IMR-90 (cell line): ENCODE measurements at regions not wholly inside any gene's neighbourhood (a gene's known extent, or its start where the extent isn't known, plus 50 kb on each side); places are given as distances from the start of the nearest gene placed in this dataset.

ENCODE experiments used
- ATAC-seq: fragments of 200-7000 bp; cut with Tn5 transposase; 2 replicates; pipeline ENCODE4 v1.9.1; 2020; ENCODE audit warnings: low read depth, mild to moderate bottlenecking, moderate library complexity
- BruUV-seq: library from RNA; stranded (reverse); fragments of 400-500 nt; replicated peaks from 2 replicates; lab custom pipeline; 2021; lab: Mats Ljungman, UMichigan
- CTCF ChIA-PET: fragments of 300-600 bp; formaldehyde crosslinking; extraction: SDS; loops from one replicate; lab custom pipeline; 2021; ENCODE audit warnings: antibody characterized with exemption; lab: Yijun Ruan, JAX
- POLR2A ChIA-PET: fragments of 300-600 bp; sonication (Branson Sonifier 250); formaldehyde crosslinking; loops from one replicate; lab custom pipeline; 2022; ENCODE audit warnings: antibody characterized with exemption; ENCODE audit not compliant: unreplicated experiment; lab: Charles Lee
- DNase-seq: peaks from one replicate; pipeline ENCODE4 v3.0.0; 2013
- H2AFZ ChIP-seq: replicated peaks from 2 replicates; pipeline ENCODE3; 2013; ENCODE audit warnings: low read length, mild to moderate bottlenecking; ENCODE audit not compliant: poor library complexity
- H2AK5ac ChIP-seq: 2 replicates; pipeline ENCODE4 v1.6.1; 2013; ENCODE audit warnings: low read depth, low read length, inconsistent platforms
- H2AK9ac ChIP-seq: replicated peaks from 2 replicates; pipeline ENCODE3; 2013; ENCODE audit warnings: mild to moderate bottlenecking, low read depth, low read length, moderate library complexity; ENCODE audit not compliant: poor library complexity
- H2BK120ac ChIP-seq: 2 replicates; pipeline ENCODE4 v1.6.1; 2013; ENCODE audit warnings: low read depth, low read length, inconsistent platforms
- H2BK15ac ChIP-seq: 3 replicates; pipeline ENCODE4 v1.6.1; 2013; ENCODE audit warnings: low read depth, low read length, inconsistent platforms
- H2BK20ac ChIP-seq: 2 replicates; pipeline ENCODE4 v1.6.1; 2013; ENCODE audit warnings: low read depth, mild to moderate bottlenecking, inconsistent platforms, low read length, moderate library complexity
- H2BK5ac ChIP-seq: 2 replicates; pipeline ENCODE4 v1.6.1; 2013; ENCODE audit warnings: mild to moderate bottlenecking, low read depth, low read length, inconsistent platforms; ENCODE audit not compliant: poor library complexity, severe bottlenecking
- H3K14ac ChIP-seq: replicated peaks from 2 replicates; pipeline ENCODE4 v1.6.1; 2013; ENCODE audit warnings: low read depth, low read length, inconsistent platforms
- H3K18ac ChIP-seq: 2 replicates; pipeline ENCODE4 v1.6.1; 2013; ENCODE audit warnings: low read depth, low read length, control low read depth
- H3K23ac ChIP-seq: 2 replicates; pipeline ENCODE4 v1.6.1; 2013; ENCODE audit warnings: low read depth, low read length, inconsistent platforms
- H3K27ac ChIP-seq: 2 replicates; pipeline ENCODE4 v1.5.1; 2013; ENCODE audit warnings: mild to moderate bottlenecking, control low read depth, low read length; ENCODE audit not compliant: insufficient read depth
- H3K27me3 ChIP-seq: 2 replicates; pipeline ENCODE4 v1.6.1; 2013; ENCODE audit warnings: low read length; ENCODE audit not compliant: control insufficient read depth, insufficient read depth
- H3K36me3 ChIP-seq: 2 replicates; pipeline ENCODE4 v1.6.1; 2013; ENCODE audit warnings: low read length, mixed read lengths; ENCODE audit not compliant: control insufficient read depth, insufficient read depth
- H3K4ac ChIP-seq: 2 replicates; pipeline ENCODE4 v1.6.1; 2013; ENCODE audit warnings: low read depth, low read length, inconsistent platforms
- H3K4me1 ChIP-seq: 2 replicates; pipeline ENCODE4 v1.6.1; 2013; ENCODE audit warnings: low read length, mixed read lengths; ENCODE audit not compliant: control insufficient read depth, insufficient read depth
- H3K4me2 ChIP-seq: 2 replicates; pipeline ENCODE4 v1.6.1; 2013; ENCODE audit warnings: low read depth, mild to moderate bottlenecking, control low read depth, low read length, moderate library complexity
- H3K4me3 ChIP-seq: 2 replicates; pipeline ENCODE4 v1.5.1; 2013; ENCODE audit warnings: low read depth, mild to moderate bottlenecking, control low read depth, low read length, moderate library complexity; ENCODE audit not compliant: insufficient read depth
- H3K56ac ChIP-seq: 2 replicates; pipeline ENCODE4 v1.6.1; 2013; ENCODE audit warnings: low read length, inconsistent platforms; ENCODE audit not compliant: insufficient read depth; ENCODE audit errors: extremely low read depth
- H3K79me1 ChIP-seq, 2 experiments: 2 replicates each; pipeline ENCODE4 v1.6.1; 2013; ENCODE audit warnings: low read length in 2 of 2, inconsistent platforms in 1 of 2, low read depth in 1 of 2
- H3K9ac ChIP-seq: 2 replicates; pipeline ENCODE4 v1.6.1; 2013; ENCODE audit warnings: low read depth, low read length, control low read depth
- H3K9me1 ChIP-seq: 2 replicates; pipeline ENCODE4 v1.6.1; 2013; ENCODE audit warnings: low read length, inconsistent platforms; ENCODE audit not compliant: insufficient read depth
- H3K9me3 ChIP-seq: 2 replicates; pipeline ENCODE4 v1.6.1; 2013; ENCODE audit warnings: low read length; ENCODE audit not compliant: control insufficient read depth, insufficient read depth
- H4K20me1 ChIP-seq: 2 replicates; pipeline ENCODE4 v1.6.1; 2013; ENCODE audit warnings: low read length, inconsistent platforms; ENCODE audit not compliant: insufficient read depth
- H4K5ac ChIP-seq: 2 replicates; pipeline ENCODE4 v1.6.1; 2013; ENCODE audit warnings: mild to moderate bottlenecking, low read depth, low read length, control low read depth
- H4K8ac ChIP-seq, 2 experiments: 2 replicates each; pipeline ENCODE4 v1.6.1; 2013; ENCODE audit warnings: low read depth in 2 of 2, low read length in 2 of 2, control low read depth in 1 of 2, inconsistent platforms in 1 of 2
- H4K91ac ChIP-seq: 2 replicates; pipeline ENCODE4 v1.6.1; 2013; ENCODE audit warnings: low read depth, low read length, inconsistent platforms; ENCODE audit not compliant: insufficient read depth
- BHLHE40 ChIP-seq: fragments of 150-350 bp; IDR thresholded peaks from 2 replicates; pipeline ENCODE4 v1.6.1; 2016; ENCODE audit warnings: mild to moderate bottlenecking, low read depth, low read length
- CEBPB ChIP-seq: IDR thresholded peaks from 2 replicates; pipeline ENCODE4 v1.6.1; 2012; ENCODE audit warnings: low read depth, low read length, improper control_type of control experiment
- ELK1 ChIP-seq: fragments of 150-350 bp; IDR thresholded peaks from 2 replicates; pipeline ENCODE4 v1.6.1; 2016; ENCODE audit warnings: low read depth, mild to moderate bottlenecking, low read length, moderate library complexity, borderline replicate concordance
- NFE2L2 ChIP-seq: fragments of 150-350 bp; IDR thresholded peaks from 2 replicates; pipeline ENCODE4 v1.6.1; 2016; ENCODE audit warnings: low read depth, mild to moderate bottlenecking, low read length
- POLR2A ChIP-seq: IDR thresholded peaks from 2 replicates; pipeline ENCODE4 v1.6.1; 2012; ENCODE audit warnings: mild to moderate bottlenecking, low read depth, low read length
- RAD21 ChIP-seq: IDR thresholded peaks from 2 replicates; pipeline ENCODE4 v1.6.1; 2012; ENCODE audit warnings: low read length, improper control_type of control experiment
- RFX5 ChIP-seq: IDR thresholded peaks from 2 replicates; pipeline ENCODE4 v1.8.0; 2012; ENCODE audit warnings: low read depth, mild to moderate bottlenecking, low read length, moderate library complexity
- SMC3 ChIP-seq: fragments of 150-350 bp; IDR thresholded peaks from 2 replicates; pipeline ENCODE4 v1.6.1; 2016; ENCODE audit warnings: low read depth, mild to moderate bottlenecking, antibody characterized with exemption, low read length, moderate library complexity
- WGBS, 2 experiments: methylation state at CpG; one replicate each; pipeline versions ENCODE4 v1.1.5 to v1.1.7; 2013; ENCODE audit warnings: missing lambda C conversion rate in 2 of 2; ENCODE audit not compliant: insufficient read length in 1 of 2; ENCODE audit errors: extremely low coverage in 2 of 2; 5-methylcytosine and 5-hydroxymethylcytosine counted together
- dilution Hi-C: fragments of 300-500 bp; cut with HindIII; formaldehyde crosslinking; loops from one replicate; pipeline ENCODE4 v1.14.3; 2018; ENCODE audit warnings: low sequenced_read_pairs; ENCODE audit not compliant: unreplicated experiment
- in situ Hi-C: fragments of 300-500 bp; cut with MboI; formaldehyde crosslinking; loops from 3 replicates; pipeline ENCODE4 v1.14.3; 2019; ENCODE audit warnings: low sequenced_read_pairs, inconsistent platforms, mixed read lengths
- intact Hi-C: fragments of 100-400 bp; cut with micrococcal nuclease; formaldehyde crosslinking; loops from 2 replicates; pipeline ENCODE4 v1.10.0; 2022
- TF ChIP-seq, protein P1 (sequence below): conservative IDR thresholded peaks from 2 replicates; pipeline ENCODE4 v1.5.1; 2012; ENCODE audit warnings: mild to moderate bottlenecking, low read depth, low read length, improper control_type of control experiment

DNA sequence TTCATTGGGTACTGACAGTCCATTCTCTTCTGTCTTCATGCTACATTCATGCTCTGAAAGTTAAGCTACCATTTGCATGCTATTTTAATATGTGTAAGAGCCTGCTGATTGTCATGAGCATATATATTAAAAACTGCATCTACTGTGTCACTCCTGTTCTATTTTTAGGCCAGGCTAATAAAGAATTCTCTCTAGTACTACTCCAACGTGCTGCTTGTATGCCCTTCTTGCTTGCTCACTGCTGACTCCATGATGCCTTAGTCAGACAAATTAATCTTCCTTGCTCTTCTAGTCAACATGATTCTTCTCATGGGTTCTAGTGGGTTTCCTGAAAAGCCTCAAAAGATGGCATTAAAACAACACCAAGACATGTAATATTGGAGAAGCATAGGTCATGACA, 1600.1 kb downstream of the DPP10 start:
- intact Hi-C loops = no loop called here
- H4K8ac ChIP-seq = no peak overlapping the region
- no peak overlapping the region for H2BK20ac ChIP-seq
- CTCF ChIA-PET = no interaction called here
- H3K27ac ChIP-seq = no peak overlapping the region
- DNase-seq (no peak), ATAC-seq (no peak)
- dilution Hi-C loops = no loop called here
- WGBS, 2 experiments = 0% methylated on average over 1 of the region's 1 CpG; no CpG with 5 or more reads in 1 of the 2 experiments
- H3K4ac ChIP-seq = no peak overlapping the region
- no peak overlapping the region for H3K23ac ChIP-seq
- in situ Hi-C loops = no loop called here
- H3K36me3 ChIP-seq = no peaks in the 10 kb centered on the region
- no peak overlapping the region for H4K91ac ChIP-seq
- H2BK120ac ChIP-seq = no peak overlapping the region
- H4K20me1 ChIP-seq = no peaks in the 10 kb centered on the region
- no peak overlapping the region for H4K5ac ChIP-seq
- no peak overlapping the region for H3K14ac ChIP-seq
- H3K4me2 ChIP-seq = no peak overlapping the region
- no peaks in the 10 kb centered on the region for H3K27me3 ChIP-seq
- no peak overlapping the region for H3K18ac ChIP-seq
- no peak overlapping the region for H2BK15ac ChIP-seq
- H3K9ac ChIP-seq = no peak overlapping the region
- H3K79me1 ChIP-seq = no peaks in the 10 kb centered on the region
- H3K4me3 ChIP-seq = no peak overlapping the region
- no peak overlapping the region for H2BK5ac ChIP-seq
- H3K4me1 ChIP-seq = no peaks in the 10 kb centered on the region
- BruUV-seq = no TSS peak
- POLR2A ChIA-PET = no interaction called here
- no peak overlapping the region for H2AFZ ChIP-seq
- H3K9me1 ChIP-seq = no peaks in the 10 kb centered on the region
- no peak overlapping the region for H3K56ac ChIP-seq
- H2AK9ac ChIP-seq = no peak overlapping the region
- no peak for TF ChIP-seq NFE2L2
- TF ChIP-seq, protein P1, sequence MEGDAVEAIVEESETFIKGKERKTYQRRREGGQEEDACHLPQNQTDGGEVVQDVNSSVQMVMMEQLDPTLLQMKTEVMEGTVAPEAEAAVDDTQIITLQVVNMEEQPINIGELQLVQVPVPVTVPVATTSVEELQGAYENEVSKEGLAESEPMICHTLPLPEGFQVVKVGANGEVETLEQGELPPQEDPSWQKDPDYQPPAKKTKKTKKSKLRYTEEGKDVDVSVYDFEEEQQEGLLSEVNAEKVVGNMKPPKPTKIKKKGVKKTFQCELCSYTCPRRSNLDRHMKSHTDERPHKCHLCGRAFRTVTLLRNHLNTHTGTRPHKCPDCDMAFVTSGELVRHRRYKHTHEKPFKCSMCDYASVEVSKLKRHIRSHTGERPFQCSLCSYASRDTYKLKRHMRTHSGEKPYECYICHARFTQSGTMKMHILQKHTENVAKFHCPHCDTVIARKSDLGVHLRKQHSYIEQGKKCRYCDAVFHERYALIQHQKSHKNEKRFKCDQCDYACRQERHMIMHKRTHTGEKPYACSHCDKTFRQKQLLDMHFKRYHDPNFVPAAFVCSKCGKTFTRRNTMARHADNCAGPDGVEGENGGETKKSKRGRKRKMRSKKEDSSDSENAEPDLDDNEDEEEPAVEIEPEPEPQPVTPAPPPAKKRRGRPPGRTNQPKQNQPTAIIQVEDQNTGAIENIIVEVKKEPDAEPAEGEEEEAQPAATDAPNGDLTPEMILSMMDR = no peak
- TF ChIP-seq ELK1 = no peak
- TF ChIP-seq BHLHE40 = no peak
- no peak for TF ChIP-seq RAD21
- TF ChIP-seq CEBPB = no peak
- no peak for TF ChIP-seq RFX5
- TF ChIP-seq SMC3 = no peak
- TF ChIP-seq POLR2A = no peak
- peaks cover 1% of the 10 kb centered on the region; the same call in 1 of the 2 replicates for H3K9me3 ChIP-seq
- no peak overlapping the region for H2AK5ac ChIP-seq
